Glomerular visceral epithelial cell (primary cell): ENCODE measurements at regions not wholly inside any gene's neighbourhood (a gene's known extent, or its start where the extent isn't known, plus 50 kb on each side); places are given as distances from the start of the nearest gene placed in this dataset.
A peak's percentile ranks its signal among the peaks of the same experiment; 100 is the strongest.

ENCODE experiments used
- DNase-seq: peaks from one replicate; pipeline ENCODE4 v3.0.0-alpha.2; 2016; ENCODE audit errors: extremely low spot score

- DNase-seq, result no peak
These were observed 51.3 kb upstream of the PTPN3 start for GRCh38 chr9:109549386-109549785.

GRCh38 chr9:109551651-109552050, 53.5 kb upstream of the PTPN3 start:
- no peak for DNase-seq

- DNase-seq, result no peak
These were observed 57.1 kb upstream of the PTPN3 start for GRCh38 chr9:109555215-109555614.

- DNase-seq, result peak; percentile 56
These were observed 58.0 kb upstream of the PTPN3 start for GRCh38 chr9:109556061-109556460.

- no peak for DNase-seq
These were observed 58.7 kb upstream of the PTPN3 start for GRCh38 chr9:109556786-109557185.

- DNase-seq, result no peak
These were observed 59.4 kb upstream of the PTPN3 start for GRCh38 chr9:109557481-109557880.

GRCh38 chr9:109558718-109559151, 60.6 kb upstream of the PTPN3 start:
- no peak for DNase-seq

GRCh38 chr9:109560470-109561132, 62.5 kb upstream of the PTPN3 start:
- no peak for DNase-seq

- DNase-seq, result no peak
These were observed 63.0 kb upstream of the PTPN3 start for GRCh38 chr9:109561137-109561536.

GRCh38 chr9:109568089-109568488, 70.0 kb upstream of the PTPN3 start:
- DNase-seq, result no peak

- no peak for DNase-seq
These were observed 70.6 kb upstream of the PTPN3 start for GRCh38 chr9:109568568-109569210.

GRCh38 chr9:109574061-109574882, 76.2 kb upstream of the PTPN3 start:
- DNase-seq, result peak; percentile 73

- DNase-seq, result no peak
These were observed 78.7 kb upstream of the PTPN3 start for GRCh38 chr9:109576762-109577161.

- DNase-seq, result no peak
These were observed 81.3 kb upstream of the PTPN3 start for GRCh38 chr9:109579191-109579948.

- DNase-seq, result no peak
These were observed 84.3 kb upstream of the PTPN3 start for GRCh38 chr9:109582386-109582785.

- no peak for DNase-seq
These were observed 86.1 kb upstream of the PTPN3 start for GRCh38 chr9:109584205-109584604.

GRCh38 chr9:109585796-109586195, 87.7 kb upstream of the PTPN3 start:
- DNase-seq, result no peak

- no peak for DNase-seq
These were observed 88.9 kb upstream of the PTPN3 start for GRCh38 chr9:109586993-109587392.

- no peak for DNase-seq
These were observed 90.3 kb upstream of the PTPN3 start for GRCh38 chr9:109588415-109588814.

- DNase-seq, result no peak
These were observed 92.9 kb upstream of the PTPN3 start for GRCh38 chr9:109590966-109591365.

GRCh38 chr9:109591691-109592090, 93.6 kb upstream of the PTPN3 start:
- DNase-seq, result no peak

- DNase-seq, result no peak
These were observed 95.5 kb upstream of the PTPN3 start for GRCh38 chr9:109593612-109594011.
